Liver (tissue), 3 donors: ENCODE measurements at regions not wholly inside any gene's neighbourhood (a gene's known extent, or its start where the extent isn't known, plus 50 kb on each side); places are given as distances from the start of the nearest gene placed in this dataset.

Experiments
- HNF4G ChIP-seq: IDR thresholded peaks from 2 replicates; pipeline ENCODE4 v1.6.1; 2016; ENCODE audit warnings: antibody characterized with exemption
- JUND ChIP-seq, 2 donors: IDR thresholded peaks; 2 replicates each; pipeline ENCODE4 v1.6.1; 2016; ENCODE audit warnings: antibody characterized with exemption in 2 of 2
- TAF1 ChIP-seq: conservative IDR thresholded peaks from 2 replicates; pipeline ENCODE4 v1.6.1; 2016; ENCODE audit warnings: antibody characterized with exemption, mild to moderate bottlenecking
- TF ChIP-seq, protein P1 (sequence below): fragments of 150-350 bp; IDR thresholded peaks from 2 replicates; pipeline ENCODE4 v1.5.1; 2017; ENCODE audit warnings: improper control_type of control experiment, low read depth, low read length; ENCODE audit not compliant: missing input control
- TF ChIP-seq, protein P2 (sequence below): IDR thresholded peaks from 2 replicates; pipeline ENCODE4 v1.6.1; 2016; ENCODE audit warnings: antibody characterized with exemption
- TF ChIP-seq, protein P3 (sequence below): IDR thresholded peaks from 2 replicates; pipeline ENCODE4 v1.6.1; 2016; ENCODE audit warnings: antibody characterized with exemption
- TF ChIP-seq, protein P4 (sequence below): IDR thresholded peaks from 2 replicates; pipeline ENCODE4 v1.6.1; 2016; ENCODE audit warnings: antibody characterized with exemption, mild to moderate bottlenecking
- donor health status: healthy.
- donor health status: healthy.

DNA sequence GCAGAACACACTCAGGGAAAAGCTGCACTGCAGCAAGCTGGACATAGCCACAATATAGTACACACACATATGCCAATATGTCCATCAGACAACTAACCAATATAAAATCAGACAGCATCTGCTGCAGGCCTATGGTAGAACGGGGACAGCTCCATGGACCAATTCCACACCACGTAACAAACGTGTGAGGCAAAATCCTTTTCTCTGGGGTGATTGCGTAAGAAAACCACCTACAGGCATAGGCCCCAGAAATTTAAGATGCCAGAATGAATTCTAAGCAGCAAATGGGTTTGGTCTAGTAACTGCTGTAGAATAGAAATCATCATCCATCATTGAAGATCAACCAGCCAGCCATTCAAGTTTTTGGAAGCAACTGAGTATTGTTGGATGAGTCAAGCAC is 368.9 kb upstream of the TMPO start:
- TF ChIP-seq, protein P1, sequence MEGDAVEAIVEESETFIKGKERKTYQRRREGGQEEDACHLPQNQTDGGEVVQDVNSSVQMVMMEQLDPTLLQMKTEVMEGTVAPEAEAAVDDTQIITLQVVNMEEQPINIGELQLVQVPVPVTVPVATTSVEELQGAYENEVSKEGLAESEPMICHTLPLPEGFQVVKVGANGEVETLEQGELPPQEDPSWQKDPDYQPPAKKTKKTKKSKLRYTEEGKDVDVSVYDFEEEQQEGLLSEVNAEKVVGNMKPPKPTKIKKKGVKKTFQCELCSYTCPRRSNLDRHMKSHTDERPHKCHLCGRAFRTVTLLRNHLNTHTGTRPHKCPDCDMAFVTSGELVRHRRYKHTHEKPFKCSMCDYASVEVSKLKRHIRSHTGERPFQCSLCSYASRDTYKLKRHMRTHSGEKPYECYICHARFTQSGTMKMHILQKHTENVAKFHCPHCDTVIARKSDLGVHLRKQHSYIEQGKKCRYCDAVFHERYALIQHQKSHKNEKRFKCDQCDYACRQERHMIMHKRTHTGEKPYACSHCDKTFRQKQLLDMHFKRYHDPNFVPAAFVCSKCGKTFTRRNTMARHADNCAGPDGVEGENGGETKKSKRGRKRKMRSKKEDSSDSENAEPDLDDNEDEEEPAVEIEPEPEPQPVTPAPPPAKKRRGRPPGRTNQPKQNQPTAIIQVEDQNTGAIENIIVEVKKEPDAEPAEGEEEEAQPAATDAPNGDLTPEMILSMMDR, result no peak
- TF ChIP-seq, protein P2, sequence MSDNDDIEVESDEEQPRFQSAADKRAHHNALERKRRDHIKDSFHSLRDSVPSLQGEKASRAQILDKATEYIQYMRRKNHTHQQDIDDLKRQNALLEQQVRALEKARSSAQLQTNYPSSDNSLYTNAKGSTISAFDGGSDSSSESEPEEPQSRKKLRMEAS, result no peak
- TF ChIP-seq TAF1 (no peak), HNF4G (no peak), JUND (IDR thresholded peaks at IDR 0.05) (no peak)
- TF ChIP-seq, protein P3, sequence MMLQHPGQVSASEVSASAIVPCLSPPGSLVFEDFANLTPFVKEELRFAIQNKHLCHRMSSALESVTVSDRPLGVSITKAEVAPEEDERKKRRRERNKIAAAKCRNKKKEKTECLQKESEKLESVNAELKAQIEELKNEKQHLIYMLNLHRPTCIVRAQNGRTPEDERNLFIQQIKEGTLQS, result no peak
- TF ChIP-seq, protein P4, sequence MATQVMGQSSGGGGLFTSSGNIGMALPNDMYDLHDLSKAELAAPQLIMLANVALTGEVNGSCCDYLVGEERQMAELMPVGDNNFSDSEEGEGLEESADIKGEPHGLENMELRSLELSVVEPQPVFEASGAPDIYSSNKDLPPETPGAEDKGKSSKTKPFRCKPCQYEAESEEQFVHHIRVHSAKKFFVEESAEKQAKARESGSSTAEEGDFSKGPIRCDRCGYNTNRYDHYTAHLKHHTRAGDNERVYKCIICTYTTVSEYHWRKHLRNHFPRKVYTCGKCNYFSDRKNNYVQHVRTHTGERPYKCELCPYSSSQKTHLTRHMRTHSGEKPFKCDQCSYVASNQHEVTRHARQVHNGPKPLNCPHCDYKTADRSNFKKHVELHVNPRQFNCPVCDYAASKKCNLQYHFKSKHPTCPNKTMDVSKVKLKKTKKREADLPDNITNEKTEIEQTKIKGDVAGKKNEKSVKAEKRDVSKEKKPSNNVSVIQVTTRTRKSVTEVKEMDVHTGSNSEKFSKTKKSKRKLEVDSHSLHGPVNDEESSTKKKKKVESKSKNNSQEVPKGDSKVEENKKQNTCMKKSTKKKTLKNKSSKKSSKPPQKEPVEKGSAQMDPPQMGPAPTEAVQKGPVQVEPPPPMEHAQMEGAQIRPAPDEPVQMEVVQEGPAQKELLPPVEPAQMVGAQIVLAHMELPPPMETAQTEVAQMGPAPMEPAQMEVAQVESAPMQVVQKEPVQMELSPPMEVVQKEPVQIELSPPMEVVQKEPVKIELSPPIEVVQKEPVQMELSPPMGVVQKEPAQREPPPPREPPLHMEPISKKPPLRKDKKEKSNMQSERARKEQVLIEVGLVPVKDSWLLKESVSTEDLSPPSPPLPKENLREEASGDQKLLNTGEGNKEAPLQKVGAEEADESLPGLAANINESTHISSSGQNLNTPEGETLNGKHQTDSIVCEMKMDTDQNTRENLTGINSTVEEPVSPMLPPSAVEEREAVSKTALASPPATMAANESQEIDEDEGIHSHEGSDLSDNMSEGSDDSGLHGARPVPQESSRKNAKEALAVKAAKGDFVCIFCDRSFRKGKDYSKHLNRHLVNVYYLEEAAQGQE, result no peak
